ENCODE measurements at regions not wholly inside any gene's neighbourhood (a gene's known extent, or its start where the extent isn't known, plus 50 kb on each side); places are given as distances from the start of the nearest gene placed in this dataset.

GRCh38 chr14:42676636-42677035 lies 1070.0 kb downstream of the LRFN5 start:
- TF ChIP-seq CTCF (IDR thresholded peaks at IDR 0.05; ENCODE audit: unreplicated experiment) = no peak
- Mint-ChIP-seq H3K27me3 (no peaks in the 10 kb centered on the region), H3K4me1 (ENCODE audit: low read depth) (no peaks in the 10 kb centered on the region), H3K36me3 (ENCODE audit: insufficient read depth) (no peaks in the 10 kb centered on the region), H3K27ac (no peak overlapping the region), H3K9me3 (ENCODE audit: low read depth) (peaks cover 3% of the 10 kb centered on the region), H3K4me3 (ENCODE audit: low read depth) (no peak overlapping the region)
- no peak for DNase-seq (ENCODE audit: low spot score, unreplicated experiment)

GRCh38 chr14:42673963-42674362 lies 1067.3 kb downstream of the LRFN5 start:
- no peak overlapping the region for H3K27ac Mint-ChIP-seq
- H3K9me3 Mint-ChIP-seq (ENCODE audit: low read depth) = peaks cover 3% of the 10 kb centered on the region
- no peaks in the 10 kb centered on the region for H3K27me3 Mint-ChIP-seq
- TF ChIP-seq CTCF (IDR thresholded peaks at IDR 0.05; ENCODE audit: unreplicated experiment) = no peak
- no peak overlapping the region for H3K4me3 Mint-ChIP-seq (ENCODE audit: low read depth)
- peaks cover 1% of the 10 kb centered on the region for H3K4me1 Mint-ChIP-seq (ENCODE audit: low read depth)
- no peak for DNase-seq (ENCODE audit: low spot score, unreplicated experiment)
- no peaks in the 10 kb centered on the region for H3K36me3 Mint-ChIP-seq (ENCODE audit: insufficient read depth)

- Mint-ChIP-seq H3K36me3 (ENCODE audit: insufficient read depth) (no peaks in the 10 kb centered on the region), H3K27me3 (no peaks in the 10 kb centered on the region), H3K4me1 (ENCODE audit: low read depth) (peaks cover 1% of the 10 kb centered on the region), H3K27ac (no peak overlapping the region), H3K4me3 (ENCODE audit: low read depth) (no peak overlapping the region), H3K9me3 (ENCODE audit: low read depth) (peaks cover 3% of the 10 kb centered on the region)
- no peak for DNase-seq (ENCODE audit: low spot score, unreplicated experiment)
- TF ChIP-seq CTCF (IDR thresholded peaks at IDR 0.05; ENCODE audit: unreplicated experiment) = no peak
Observed at GRCh38 chr14:42671636-42672035, 1065.0 kb downstream of the LRFN5 start.

GRCh38 chr14:42665083-42665482 lies 1058.4 kb downstream of the LRFN5 start:
- no peak for DNase-seq (ENCODE audit: low spot score, unreplicated experiment)
- TF ChIP-seq CTCF (IDR thresholded peaks at IDR 0.05; ENCODE audit: unreplicated experiment) = no peak
- H3K4me3 Mint-ChIP-seq (ENCODE audit: low read depth) = no peak overlapping the region
- no peaks in the 10 kb centered on the region for H3K36me3 Mint-ChIP-seq (ENCODE audit: insufficient read depth)
- H3K27ac Mint-ChIP-seq = no peak overlapping the region
- no peaks in the 10 kb centered on the region for H3K27me3 Mint-ChIP-seq
- peaks cover 3% of the 10 kb centered on the region for H3K9me3 Mint-ChIP-seq (ENCODE audit: low read depth)
- no peaks in the 10 kb centered on the region for H3K4me1 Mint-ChIP-seq (ENCODE audit: low read depth)

- Mint-ChIP-seq H3K27me3 (no peaks in the 10 kb centered on the region), H3K9me3 (ENCODE audit: low read depth) (peaks cover 3% of the 10 kb centered on the region), H3K36me3 (ENCODE audit: insufficient read depth) (no peaks in the 10 kb centered on the region), H3K4me1 (ENCODE audit: low read depth) (no peaks in the 10 kb centered on the region), H3K4me3 (ENCODE audit: low read depth) (no peak overlapping the region), H3K27ac (no peak overlapping the region)
- no peak for DNase-seq (ENCODE audit: low spot score, unreplicated experiment)
- TF ChIP-seq CTCF (IDR thresholded peaks at IDR 0.05; ENCODE audit: unreplicated experiment) = no peak
Observed at GRCh38 chr14:42664190-42664589, 1057.5 kb downstream of the LRFN5 start.
